ENCODE measurements at regions not wholly inside any gene's neighbourhood (a gene's known extent, or its start where the extent isn't known, plus 50 kb on each side); places are given as distances from the start of the nearest gene placed in this dataset.

GRCh38 chr1:199283794-199284193 lies 645.0 kb downstream of the PTPRC start:
- TF ChIP-seq POLR2AphosphoS5 (IDR thresholded peaks at IDR 0.05; ENCODE audit: borderline replicate concordance, low read depth, low read length) (no peak), EZH2 (IDR thresholded peaks at IDR 0.05) (no peak), FOXP2 (optimal IDR thresholded peaks at IDR 0.05; ENCODE audit: control extremely low read depth, extremely low read length, insufficient read depth) (no peak)

Data from SK-N-MC (cell line).